Spleen (tissue), 11 donors: ENCODE measurements at regions not wholly inside any gene's neighbourhood (a gene's known extent, or its start where the extent isn't known, plus 50 kb on each side); places are given as distances from the start of the nearest gene placed in this dataset.

ENCODE experiments used
- DNase-seq: peaks from one replicate; pipeline ENCODE4 v3.0.0-alpha.2; 2020
- H3K27ac ChIP-seq, 8 donors: fragments of 200-600 bp; sonication (generic) in 7 of 8; 1 replicate in 4 of 8; 2 replicates in 4 of 8; pipeline versions ENCODE4 v1.5.0 to v1.8.0; 2016 to 2021; ENCODE audit warnings: inconsistent platforms in 4 of 8, mild to moderate bottlenecking in 4 of 8, moderate library complexity in 1 of 8
- H3K27me3 ChIP-seq, 7 donors: fragments of 200-600 bp; sonication (generic) in 6 of 7; replicated peaks in 1 of 7; 1 replicate in 4 of 7; 2 replicates in 3 of 7; pipeline versions ENCODE4 v1.5.0 to v1.8.0; 2016 to 2021; ENCODE audit warnings: inconsistent platforms in 3 of 7, mild to moderate bottlenecking in 1 of 7
- H3K36me3 ChIP-seq, 6 donors: fragments of 200-600 bp; sonication (generic) in 5 of 6; 1 replicate in 4 of 6; 2 replicates in 2 of 6; pipeline versions ENCODE4 v1.5.0 to v1.8.0; 2016 to 2021; ENCODE audit warnings: inconsistent platforms in 2 of 6
- H3K4me1 ChIP-seq, 6 donors: fragments of 200-600 bp; sonication (generic) in 5 of 6; 1 replicate in 3 of 6; 2 replicates in 3 of 6; pipeline versions ENCODE4 v1.5.0 to v1.8.0; 2016 to 2021; ENCODE audit warnings: inconsistent platforms in 3 of 6
- H3K4me3 ChIP-seq, 8 donors: fragments of 200-600 bp; sonication (generic) in 7 of 8; 1 replicate in 4 of 8; 2 replicates in 4 of 8; pipeline versions ENCODE4 v1.5.0 to v1.8.0; 2016 to 2021; ENCODE audit warnings: inconsistent platforms in 4 of 8, mild to moderate bottlenecking in 4 of 8, moderate library complexity in 2 of 8
- H3K9me3 ChIP-seq, 8 donors: fragments of 200-600 bp; sonication (generic) in 7 of 8; 1 replicate in 4 of 8; 2 replicates in 4 of 8; pipeline versions ENCODE4 v1.5.0 to v1.8.0; 2016 to 2021; ENCODE audit warnings: inconsistent platforms in 4 of 8
- POLR2A ChIP-seq, 3 donors: fragments of 450-650 bp; IDR thresholded peaks; one replicate each; pipeline ENCODE4 v1.5.1; 2017; ENCODE audit warnings: antibody characterized with exemption in 3 of 3, mild to moderate bottlenecking in 1 of 3
- POLR2AphosphoS5 ChIP-seq, 3 donors: sonication (generic); formaldehyde crosslinking; IDR thresholded peaks; one replicate each; pipeline ENCODE4 v1.5.1; 2017; ENCODE audit warnings: antibody characterized with exemption in 3 of 3
- WGBS, 5 donors: extraction: QIAGEN DNeasy Blood & Tissue Kit in 3 of 5; methylation state at CpG; one replicate each; pipeline versions ENCODE4 v1.1.5 to v1.1.7; 2013 to 2018; 5-methylcytosine and 5-hydroxymethylcytosine counted together
- intact Hi-C: fragments of 100-400 bp; cut with DNase I; formaldehyde crosslinking; loops from one replicate; pipeline ENCODE4 v1.15.0; 2023; ENCODE audit warnings: low total_unique reads
- TF ChIP-seq, protein P1 (sequence below), 11 experiments: fragments of 200-600 bp in 7 of 11; fragments of 450-650 bp in 4 of 11; sonication (generic) in 4 of 11; IDR thresholded peaks in 8 of 11; conservative IDR thresholded peaks in 3 of 11; 1 replicate in 7 of 11; 2 replicates in 4 of 11; pipeline versions ENCODE4 v1.4.0 to v1.8.0; 2016 to 2021; ENCODE audit warnings: antibody characterized with exemption in 11 of 11, inconsistent platforms in 4 of 11, mild to moderate bottlenecking in 1 of 11
- donor health status: healthy with polysubstance abuse.
- donor health status: DM: no; HTN: no; CAD: no; lungs with moderate emphysema.
- donor health status: DM: no; HTN: no; CAD: no.
- donor health status: Bipolar disorder and iron deficiency.
- donor health status: healthy.
- donor health status: DM: no; HTN: no; CAD: no.
- donor health status: DM: yes; HTN: yes; CAD: no.

GRCh38 chr3:166721466-166721865 lies 658.6 kb downstream of the ZBBX start:
- no peak for TF ChIP-seq POLR2A (IDR thresholded peaks at IDR 0.05)
- TF ChIP-seq, protein P1, sequence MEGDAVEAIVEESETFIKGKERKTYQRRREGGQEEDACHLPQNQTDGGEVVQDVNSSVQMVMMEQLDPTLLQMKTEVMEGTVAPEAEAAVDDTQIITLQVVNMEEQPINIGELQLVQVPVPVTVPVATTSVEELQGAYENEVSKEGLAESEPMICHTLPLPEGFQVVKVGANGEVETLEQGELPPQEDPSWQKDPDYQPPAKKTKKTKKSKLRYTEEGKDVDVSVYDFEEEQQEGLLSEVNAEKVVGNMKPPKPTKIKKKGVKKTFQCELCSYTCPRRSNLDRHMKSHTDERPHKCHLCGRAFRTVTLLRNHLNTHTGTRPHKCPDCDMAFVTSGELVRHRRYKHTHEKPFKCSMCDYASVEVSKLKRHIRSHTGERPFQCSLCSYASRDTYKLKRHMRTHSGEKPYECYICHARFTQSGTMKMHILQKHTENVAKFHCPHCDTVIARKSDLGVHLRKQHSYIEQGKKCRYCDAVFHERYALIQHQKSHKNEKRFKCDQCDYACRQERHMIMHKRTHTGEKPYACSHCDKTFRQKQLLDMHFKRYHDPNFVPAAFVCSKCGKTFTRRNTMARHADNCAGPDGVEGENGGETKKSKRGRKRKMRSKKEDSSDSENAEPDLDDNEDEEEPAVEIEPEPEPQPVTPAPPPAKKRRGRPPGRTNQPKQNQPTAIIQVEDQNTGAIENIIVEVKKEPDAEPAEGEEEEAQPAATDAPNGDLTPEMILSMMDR (IDR thresholded peaks at IDR 0.05 in 8 of 11, conservative IDR thresholded peaks at IDR 0.05 in 3 of 11), result no peak
- no peak for TF ChIP-seq POLR2AphosphoS5 (IDR thresholded peaks at IDR 0.05)

DNA sequence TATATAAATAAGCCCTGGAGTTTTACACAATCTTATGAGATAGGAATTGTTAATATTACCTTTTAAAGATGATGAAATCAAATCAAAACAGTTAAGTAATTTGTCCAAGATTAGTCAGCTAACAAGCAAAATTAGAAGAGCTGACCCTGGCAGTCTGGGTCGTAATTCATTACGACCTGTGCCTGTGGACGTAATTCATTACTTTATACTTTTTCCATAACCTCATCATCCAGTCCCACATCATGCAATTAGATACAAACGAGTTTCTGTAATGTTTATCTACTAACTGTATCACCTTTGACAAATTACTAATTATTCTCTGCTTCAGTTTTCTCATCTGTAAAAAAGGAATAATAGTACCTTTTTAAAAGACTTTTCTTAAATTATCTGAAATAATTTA lies 665.9 kb downstream of the ZBBX start:
- Histone ChIP-seq H3K27me3 (no peaks in the 10 kb centered on the region), H3K4me3 (no peak overlapping the region), H3K9me3 (peaks cover 0 to 15% (median 3%) of the 10 kb centered on the region in 8 donors), H3K36me3 (no peaks in the 10 kb centered on the region), H3K27ac (no peak overlapping the region), H3K4me1 (no peaks in the 10 kb centered on the region)
- no peak for DNase-seq
- 66 to 78% (median 69%) methylated on average over 4 of the region's 4 CpGs for WGBS, 5 donors
- intact Hi-C loops, result no loop called here
- TF ChIP-seq POLR2AphosphoS5 (IDR thresholded peaks at IDR 0.05) (no peak), POLR2A (IDR thresholded peaks at IDR 0.05) (no peak)
- TF ChIP-seq, protein P1 (IDR thresholded peaks at IDR 0.05 in 8 of 11, conservative IDR thresholded peaks at IDR 0.05 in 3 of 11), result no peak

More at GRCh38 chr3:166721466-166721865, 658.6 kb downstream of the ZBBX start:
- DNase-seq, result no peak
- intact Hi-C loops, result no loop called here
- Histone ChIP-seq H3K4me1 (no peaks in the 10 kb centered on the region), H3K9me3 (peaks cover 0 to 22% (median 0%) of the 10 kb centered on the region in 8 donors), H3K27me3 (no peaks in the 10 kb centered on the region), H3K27ac (no peak overlapping the region), H3K4me3 (no peak overlapping the region), H3K36me3 (no peaks in the 10 kb centered on the region)

- H3K27ac ChIP-seq, result no peak overlapping the region
- no peaks in the 10 kb centered on the region for H3K4me1 ChIP-seq
- H3K4me3 ChIP-seq, result no peak overlapping the region
- peaks cover 0 to 13% (median 2%) of the 10 kb centered on the region in 8 donors for H3K9me3 ChIP-seq
- no peaks in the 10 kb centered on the region for H3K36me3 ChIP-seq
- no peak for DNase-seq
- TF ChIP-seq POLR2A (IDR thresholded peaks at IDR 0.05), result no peak
- no peak for TF ChIP-seq POLR2AphosphoS5 (IDR thresholded peaks at IDR 0.05)
- TF ChIP-seq, protein P1 (IDR thresholded peaks at IDR 0.05 in 8 of 11, conservative IDR thresholded peaks at IDR 0.05 in 3 of 11), result no peak
- WGBS, 5 donors, result 26 to 74% (median 51%) methylated on average over 2 of the region's 2 CpGs
- intact Hi-C loops, result no loop called here
- H3K27me3 ChIP-seq, result no peaks in the 10 kb centered on the region
Measured at GRCh38 chr3:166713787-166714186, 666.3 kb downstream of the ZBBX start.

DNA sequence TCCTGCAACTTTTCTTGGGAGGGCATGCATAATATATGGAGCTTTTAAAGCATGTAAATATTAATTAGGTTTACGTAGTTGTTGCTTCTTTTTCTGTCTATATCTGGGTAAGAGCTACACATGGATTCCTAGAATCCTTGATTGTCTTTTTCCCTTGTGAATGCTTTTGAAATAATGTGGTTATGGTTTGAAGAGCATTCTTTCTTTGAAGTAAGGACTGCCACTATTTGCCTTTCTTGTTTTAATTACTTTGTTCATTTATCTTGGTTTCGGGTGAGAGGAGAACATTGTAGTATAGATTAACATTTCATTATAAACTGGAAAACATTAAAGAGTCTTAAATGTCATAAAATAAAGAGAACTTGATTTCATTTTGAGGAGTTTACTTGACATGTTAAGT lies 674.0 kb downstream of the ZBBX start:
- no peak for DNase-seq
- 70 to 92% (median 80%) methylated on average over 2 of the region's 2 CpGs for WGBS, 5 donors
- H3K4me3 ChIP-seq, result no peak overlapping the region
- H3K27me3 ChIP-seq, result no peaks in the 10 kb centered on the region
- H3K4me1 ChIP-seq, result no peaks in the 10 kb centered on the region
- no peaks in the 10 kb centered on the region for H3K36me3 ChIP-seq
- H3K27ac ChIP-seq, result no peak overlapping the region
- intact Hi-C loops, result no loop called here
- peaks cover 0 to 21% (median 6%) of the 10 kb centered on the region in 8 donors for H3K9me3 ChIP-seq
- TF ChIP-seq, protein P1 (IDR thresholded peaks at IDR 0.05 in 8 of 11, conservative IDR thresholded peaks at IDR 0.05 in 3 of 11), result no peak
- TF ChIP-seq POLR2A (IDR thresholded peaks at IDR 0.05) (no peak), POLR2AphosphoS5 (IDR thresholded peaks at IDR 0.05) (no peak)
